SH-SY5Y (cell line): ENCODE measurements at regions not wholly inside any gene's neighbourhood (a gene's known extent, or its start where the extent isn't known, plus 50 kb on each side); places are given as distances from the start of the nearest gene placed in this dataset.

Source experiments
- GATA2 ChIP-seq: IDR thresholded peaks from 2 replicates; pipeline ENCODE4 v1.6.1; 2011; ENCODE audit warnings: mild to moderate bottlenecking, low read depth, low read length
- GATA3 ChIP-seq: IDR thresholded peaks from 2 replicates; pipeline ENCODE4 v1.6.1; 2011; ENCODE audit warnings: low read depth, mild to moderate bottlenecking, low read length, moderate library complexity

DNA sequence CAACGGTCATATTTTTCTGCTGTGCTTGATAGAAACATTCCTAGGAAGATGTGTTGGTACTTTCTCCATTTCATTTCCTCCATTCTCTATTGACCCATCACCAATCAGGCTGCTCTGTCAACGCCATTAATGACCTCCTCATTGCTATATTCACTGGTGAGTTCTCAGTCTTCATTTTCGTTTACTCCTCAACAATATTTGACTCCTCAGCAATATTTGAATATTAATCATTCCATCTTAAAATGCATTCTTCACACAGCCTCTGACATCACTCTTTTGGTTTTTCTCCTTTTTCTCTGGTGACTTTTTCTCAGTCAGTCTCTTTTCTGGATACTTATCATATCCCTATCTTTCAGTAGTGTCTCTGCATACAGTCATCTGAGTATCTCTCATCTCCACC, 323.5 kb upstream of the CRIM1 start:
- TF ChIP-seq GATA3 (no peak), GATA2 (no peak)
